Stimulated activated naive CD4-positive, alpha-beta T cell (primary cell): ENCODE measurements at regions not wholly inside any gene's neighbourhood (a gene's known extent, or its start where the extent isn't known, plus 50 kb on each side); places are given as distances from the start of the nearest gene placed in this dataset.
"Not testable (repeated sequence)": the region's sequence is repeated elsewhere in the genome, so short reads cannot be mapped to it uniquely, and the experiment has no call there.

Experiments used
- DNase-seq, 6 experiments: peaks; one replicate each; lab custom pipeline; 2025; lab: John Stamatoyannopoulos, UW

DNA sequence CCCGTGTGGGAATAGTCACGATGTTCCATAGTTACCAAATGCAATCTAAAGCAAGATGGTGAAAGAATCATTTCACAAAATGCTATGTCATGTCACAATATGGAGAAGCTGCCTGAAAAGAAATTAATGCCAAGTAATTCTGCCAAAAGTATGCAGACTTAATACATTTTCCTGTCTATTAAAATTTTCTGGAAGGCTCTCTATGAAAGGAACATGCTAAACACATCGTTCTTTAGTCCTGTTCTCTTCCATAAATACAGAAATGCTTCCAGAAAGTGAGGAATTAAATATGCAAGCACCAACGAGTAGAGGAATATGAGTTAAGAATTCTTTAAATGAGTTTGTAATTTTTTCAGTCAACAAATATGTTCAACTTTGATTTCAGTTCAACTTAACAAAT is 266.8 kb upstream of the CRBN start:
- DNase-seq = no peak

DNA sequence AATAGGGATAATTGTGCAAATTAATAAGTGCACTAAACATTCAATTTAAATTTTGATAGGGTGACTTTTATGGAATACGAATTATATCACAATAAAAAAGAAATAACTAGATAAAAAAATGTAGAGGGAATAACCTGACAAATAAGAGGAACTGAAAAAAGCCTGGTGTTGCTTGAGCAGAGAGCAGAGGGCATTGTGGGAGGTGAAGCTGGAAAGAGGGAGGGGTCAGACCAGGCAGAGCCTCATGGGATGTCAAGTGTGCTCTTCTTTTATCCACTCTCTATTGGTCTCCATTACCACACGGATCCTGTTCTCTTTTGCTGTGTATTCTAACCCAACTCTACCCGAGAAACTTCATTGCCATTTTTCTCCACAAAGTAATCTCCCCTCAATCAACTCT is 264.0 kb upstream of the CRBN start:
- no peak for DNase-seq

DNA sequence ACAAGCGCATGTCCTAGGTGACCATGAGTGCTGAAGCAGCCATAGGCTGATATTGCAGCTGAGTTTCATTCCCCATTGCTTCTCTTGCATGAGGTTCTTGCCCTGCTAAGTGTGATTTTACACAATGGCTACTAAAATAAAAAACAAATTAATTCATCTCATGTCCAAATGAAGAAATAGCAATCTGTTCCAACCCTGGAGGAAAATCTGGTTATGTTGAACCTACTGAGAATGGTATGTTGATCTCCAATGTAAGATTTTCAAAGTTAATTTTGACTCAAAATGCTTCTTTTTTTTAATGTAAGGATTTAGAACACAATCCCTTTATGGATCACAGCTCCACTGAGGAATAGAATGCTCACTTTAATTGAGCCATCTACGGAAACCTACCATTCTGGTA is 254.2 kb upstream of the CRBN start:
- DNase-seq = no peak

DNA sequence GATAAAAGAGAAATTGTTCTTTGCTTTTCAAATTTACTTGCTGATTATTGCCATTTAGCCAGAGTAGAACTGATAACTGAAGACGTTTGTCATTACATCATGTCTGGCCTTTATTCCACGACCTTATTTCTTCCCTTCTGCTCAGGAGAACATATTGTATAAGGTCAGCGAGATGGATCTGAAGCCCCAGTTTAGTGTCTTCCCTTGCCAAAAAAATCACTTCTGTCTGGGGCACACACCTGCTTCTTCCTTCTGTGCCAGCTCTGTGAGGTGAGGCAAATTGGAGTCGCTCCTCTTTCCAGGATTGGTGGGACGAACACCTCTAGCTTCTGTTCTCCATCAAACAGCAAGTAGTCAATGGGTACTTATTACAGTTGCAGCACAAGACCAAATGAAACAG is 250.3 kb upstream of the CRBN start:
- no peak for DNase-seq

DNA sequence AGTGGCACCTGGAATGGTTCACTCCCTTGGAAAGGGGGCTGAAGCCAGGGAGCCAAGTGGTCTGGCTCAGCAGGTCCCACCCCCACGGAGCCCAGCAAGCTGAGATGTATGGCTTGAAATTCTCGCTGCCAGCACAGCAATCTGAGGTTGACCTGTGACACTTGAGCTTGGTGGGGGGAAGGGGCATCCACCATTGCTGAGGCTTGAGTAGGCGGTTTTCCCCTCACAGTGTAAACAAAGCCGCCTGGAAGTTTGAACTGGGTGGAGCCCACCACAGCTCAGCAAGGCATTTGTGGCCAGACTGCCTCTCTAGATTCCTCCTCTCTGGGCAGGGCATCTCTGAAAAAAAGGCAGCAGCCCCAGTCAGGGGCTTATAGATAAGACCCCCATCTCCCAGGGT is 228.2 kb upstream of the CRBN start:
- not testable (repeated sequence) for DNase-seq

DNA sequence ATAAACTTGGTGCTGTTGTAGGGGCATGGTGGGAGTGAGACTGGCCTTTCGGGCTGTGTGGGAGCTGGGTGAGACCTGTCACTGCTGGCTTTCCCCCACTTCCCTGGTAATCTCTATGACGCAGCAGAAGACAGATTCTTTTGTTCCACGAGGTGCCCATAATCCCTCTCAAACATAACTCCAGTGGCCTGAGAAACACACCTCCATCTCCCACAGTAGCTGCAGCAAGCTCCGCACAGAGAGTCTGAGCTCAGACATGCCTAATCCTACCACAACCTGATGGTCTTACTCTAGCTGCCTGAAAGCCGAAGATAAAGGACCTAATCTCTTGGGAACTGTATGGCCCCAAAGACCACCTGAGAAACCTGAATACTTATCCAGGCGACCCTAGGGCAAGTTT is 225.6 kb upstream of the CRBN start:
- no peak for DNase-seq

DNA sequence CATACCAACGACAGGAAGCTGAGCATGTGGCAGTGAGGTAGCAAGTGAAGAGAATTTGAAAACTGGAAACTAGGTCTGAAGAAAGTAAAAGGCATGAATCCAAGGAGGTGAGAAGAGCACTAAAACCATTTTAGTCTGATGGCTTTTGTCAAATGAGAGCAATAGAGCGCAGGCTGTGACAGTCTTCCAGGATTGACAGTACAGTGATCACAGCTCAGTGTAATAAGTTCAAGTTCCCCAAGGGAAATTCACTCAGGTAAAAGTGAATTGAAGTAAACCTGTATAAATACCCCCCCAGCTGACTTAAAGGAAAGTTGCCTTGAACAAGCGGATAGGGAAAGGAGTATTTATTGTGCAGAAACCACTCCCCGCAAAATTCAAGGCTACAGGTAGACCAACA is 224.2 kb upstream of the CRBN start:
- DNase-seq = no peak

DNA sequence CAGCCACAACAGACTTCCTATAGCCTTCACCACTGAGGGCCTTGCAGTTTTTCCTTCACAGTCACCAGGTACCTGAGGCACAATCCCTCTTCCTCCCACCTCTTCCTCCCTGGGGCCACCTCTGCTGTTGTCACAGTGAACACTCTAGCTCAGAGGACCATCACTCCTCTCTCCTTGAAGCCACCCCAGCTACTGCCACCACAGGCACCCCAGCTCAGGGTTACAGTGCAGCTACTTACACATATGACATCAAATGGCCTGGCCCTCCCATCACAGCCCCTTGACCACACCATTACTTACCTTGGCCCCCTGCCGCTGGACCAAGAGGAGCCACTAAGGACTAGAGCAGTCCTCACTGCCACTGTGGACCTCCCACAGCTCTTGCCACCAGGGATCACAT is 213.5 kb upstream of the CRBN start:
- no peak for DNase-seq

DNA sequence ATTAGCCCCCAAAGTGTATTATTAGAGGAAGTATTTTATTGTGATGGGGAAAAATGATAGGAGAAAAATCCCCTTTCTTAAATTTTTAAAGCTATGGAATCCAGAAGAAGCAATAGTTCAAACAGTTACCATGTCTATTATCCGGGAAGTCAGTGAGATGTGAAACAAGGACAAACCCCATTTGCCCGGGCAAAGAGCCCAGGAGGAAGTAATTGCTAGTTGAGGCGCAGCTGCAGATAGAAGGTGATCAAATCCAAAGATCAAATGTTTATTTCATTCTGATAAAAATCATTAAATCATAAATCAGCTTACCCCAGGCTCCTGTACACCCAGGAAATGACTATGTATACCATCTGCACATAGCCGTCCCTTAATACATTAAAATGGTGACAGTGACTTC is 204.0 kb upstream of the CRBN start:
- no peak for DNase-seq

DNA sequence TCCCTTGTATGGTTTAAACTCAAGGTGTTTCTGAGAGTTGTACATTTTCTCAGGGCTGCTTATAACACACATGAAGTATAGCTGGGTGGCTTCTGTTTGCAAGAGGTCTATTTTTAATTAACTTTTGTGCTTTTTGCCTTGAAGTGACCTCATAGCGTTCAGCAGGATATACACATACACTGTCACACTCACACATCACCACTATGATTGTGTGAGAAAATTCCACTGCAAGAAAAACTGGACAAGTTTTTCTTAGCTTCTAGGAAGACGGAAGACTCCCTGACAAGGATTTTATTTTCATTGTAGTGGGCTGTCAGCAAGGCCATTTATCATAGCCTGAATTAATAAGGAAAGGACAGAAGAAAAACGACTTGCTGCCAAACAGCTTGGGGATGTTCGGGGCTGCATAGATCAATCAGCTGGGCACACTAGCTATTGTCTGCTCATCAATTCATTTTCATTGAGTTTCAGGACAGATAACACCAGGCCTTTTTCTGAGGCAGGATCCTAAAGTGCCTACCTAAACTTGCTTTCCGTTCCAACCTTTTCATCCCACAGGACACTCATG is 192.8 kb upstream of the CRBN start:
- DNase-seq = no peak

DNA sequence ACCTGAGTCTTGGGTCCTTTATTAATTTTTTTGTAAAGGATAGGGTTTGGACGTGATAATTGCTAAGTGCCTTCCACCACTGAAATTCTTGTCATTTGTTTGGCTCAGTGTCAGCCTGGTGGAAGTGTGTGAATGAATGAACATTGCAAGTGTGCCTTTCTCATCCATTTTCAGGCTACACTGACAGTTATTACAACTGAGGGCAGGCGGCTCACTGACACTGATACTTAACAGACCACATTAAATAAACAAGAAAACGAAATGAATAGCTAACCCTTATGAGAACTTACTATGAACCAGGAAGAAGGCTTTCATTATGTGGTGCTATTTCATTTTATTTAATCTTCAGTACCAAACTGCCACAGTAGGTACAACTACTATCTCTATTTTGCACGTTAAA is 188.8 kb upstream of the CRBN start:
- no peak for DNase-seq

DNA sequence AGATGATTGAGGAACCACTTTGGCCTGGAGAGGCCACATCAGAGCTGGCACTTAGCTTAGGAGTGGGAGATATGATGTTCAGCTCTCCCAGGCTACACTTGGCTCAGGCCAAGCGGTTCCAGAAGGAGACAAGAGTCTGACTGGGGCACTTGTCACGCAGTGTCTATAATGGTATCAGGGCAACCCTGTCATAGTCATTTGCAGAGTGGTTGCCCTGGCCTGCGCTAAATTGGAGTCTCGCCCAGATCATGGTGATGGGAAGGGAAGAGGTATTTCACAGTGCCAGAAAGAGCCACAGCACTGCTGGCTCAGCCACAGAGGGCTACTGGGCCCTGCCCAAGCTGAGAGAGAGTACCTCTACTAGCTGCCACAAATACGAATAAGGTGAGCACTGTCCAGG is 186.9 kb upstream of the CRBN start:
- no peak for DNase-seq

DNA sequence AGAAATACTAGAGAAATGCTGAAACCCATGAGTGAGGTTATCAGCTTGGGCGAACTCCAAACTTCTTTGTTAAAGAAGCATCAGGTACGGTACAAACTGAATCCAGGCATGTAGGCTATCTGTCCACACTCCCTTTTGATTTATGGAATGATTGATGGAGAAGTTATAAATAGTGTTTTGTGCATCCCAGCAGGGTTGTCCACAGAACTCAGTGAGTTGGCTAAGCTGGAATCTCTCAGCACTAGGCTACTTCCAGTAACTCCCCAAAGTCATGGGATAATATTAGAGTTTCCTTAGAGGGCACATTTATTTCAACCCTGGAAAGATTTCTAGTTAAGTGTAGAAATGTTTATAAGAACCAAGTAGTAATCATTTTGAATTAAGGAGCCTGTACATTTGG is 186.2 kb upstream of the CRBN start:
- no peak for DNase-seq

DNA sequence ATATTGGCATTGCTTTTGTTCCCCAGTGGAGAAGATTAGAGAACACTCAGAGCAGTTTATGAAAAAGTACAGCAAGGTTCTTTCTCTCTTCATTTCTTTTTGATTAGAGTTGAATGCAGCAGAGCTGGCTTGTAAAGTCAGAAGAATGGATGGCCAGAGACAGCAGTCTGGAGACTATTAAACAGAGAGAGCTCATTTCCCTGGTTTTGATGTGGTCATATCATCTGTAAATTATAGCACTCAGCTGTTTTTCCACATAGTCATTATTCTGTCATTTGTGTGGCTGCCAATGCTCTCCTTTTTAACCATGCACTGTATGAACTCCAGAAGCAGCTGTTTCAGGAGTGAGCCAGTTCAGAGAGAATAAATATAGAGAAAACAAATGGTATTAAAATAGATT is 177.4 kb upstream of the CRBN start:
- no peak for DNase-seq

DNA sequence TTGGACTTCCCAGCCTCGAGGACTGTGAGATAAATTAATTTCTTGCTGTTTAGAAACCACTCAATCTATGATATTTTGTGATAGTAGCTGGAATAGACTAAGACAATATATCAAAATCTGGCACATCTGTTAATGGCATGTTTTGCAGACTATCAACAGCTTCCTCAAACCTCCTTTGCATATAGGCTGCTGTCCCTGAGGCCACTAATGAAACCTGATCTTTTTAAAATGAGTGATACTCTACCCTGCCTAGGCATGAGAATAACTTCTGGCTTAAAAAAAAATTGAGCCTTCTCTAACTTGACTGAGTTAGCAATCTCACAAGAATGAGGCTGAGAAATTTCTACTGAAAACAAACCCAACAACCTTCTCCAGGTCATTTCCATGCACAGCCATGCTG is 176.0 kb upstream of the CRBN start:
- DNase-seq = no peak

DNA sequence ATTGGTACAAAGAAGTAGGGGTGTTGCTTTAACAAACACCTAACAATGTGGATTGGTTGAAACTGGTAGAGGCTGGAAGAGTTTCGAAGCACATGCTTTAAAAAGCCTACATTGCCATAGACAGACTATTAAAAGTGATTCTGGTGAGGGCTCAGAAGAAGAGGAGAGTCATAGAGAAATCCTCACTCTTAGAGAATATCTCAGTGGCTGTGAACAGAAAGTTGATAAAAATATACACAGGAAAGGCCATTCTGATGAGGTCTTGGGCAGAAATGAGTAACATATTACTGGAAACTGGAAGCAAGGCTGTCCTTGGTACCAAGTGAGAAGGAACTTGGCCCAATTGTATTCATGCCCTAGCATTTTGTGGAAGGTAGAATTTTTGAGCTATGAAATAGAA is 173.7 kb upstream of the CRBN start:
- DNase-seq = no peak

DNA sequence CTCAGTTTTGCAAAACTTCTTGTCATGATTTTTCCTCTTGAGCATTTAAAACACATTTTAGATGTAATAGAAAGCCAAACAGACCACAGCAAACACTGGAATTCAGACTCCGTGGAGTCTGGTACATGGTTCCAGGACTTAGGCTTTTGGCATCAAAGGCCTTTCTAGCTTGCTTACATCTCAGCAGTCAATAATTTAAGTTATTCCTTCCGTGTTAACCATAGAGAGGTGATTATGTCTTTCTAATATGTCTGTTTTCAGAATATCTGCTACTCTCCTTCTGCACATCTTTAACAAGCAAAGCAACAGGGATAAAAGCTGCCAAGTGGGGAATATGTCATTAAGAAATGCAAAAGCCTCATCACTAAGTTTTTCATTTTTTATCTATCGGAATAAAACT is 171.7 kb upstream of the CRBN start:
- no peak for DNase-seq

DNA sequence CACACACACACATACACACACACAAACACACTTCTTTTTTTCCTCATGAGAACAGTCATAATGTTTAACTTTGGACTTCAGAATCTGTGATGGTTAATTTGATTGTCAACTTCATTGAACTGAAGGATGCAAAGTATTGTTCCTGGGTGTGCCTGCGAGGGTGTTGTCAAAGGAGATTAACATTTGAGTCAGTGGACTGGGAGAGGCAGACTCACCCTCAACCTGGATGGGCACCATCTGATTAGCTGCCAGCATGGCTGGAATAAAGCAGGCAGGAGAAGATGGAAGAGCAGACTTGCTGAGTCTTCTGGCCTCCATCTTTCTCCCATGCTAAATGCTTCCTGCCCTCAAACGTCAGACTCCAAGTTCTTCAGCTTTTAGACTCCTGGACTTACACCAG is 167.6 kb upstream of the CRBN start:
- not testable (repeated sequence) for DNase-seq

DNA sequence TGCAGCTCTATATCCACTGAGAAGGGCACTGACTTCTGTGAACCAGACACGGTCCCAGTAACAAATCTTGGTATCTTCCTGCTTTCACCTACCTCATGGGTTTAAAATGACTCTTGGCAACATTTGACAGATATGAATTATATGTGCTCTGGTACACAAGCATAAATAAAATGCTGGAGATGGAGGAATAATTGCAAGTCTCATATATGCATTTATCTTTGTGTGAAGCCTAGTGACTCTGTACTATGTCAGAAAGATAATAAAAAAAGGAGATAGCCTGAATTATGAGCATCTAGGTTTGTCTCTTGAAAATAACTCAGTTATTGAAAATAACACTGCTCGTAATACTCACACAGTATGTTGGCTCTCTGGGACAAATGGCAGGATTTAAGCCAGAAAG is 167.1 kb upstream of the CRBN start:
- no peak for DNase-seq

DNA sequence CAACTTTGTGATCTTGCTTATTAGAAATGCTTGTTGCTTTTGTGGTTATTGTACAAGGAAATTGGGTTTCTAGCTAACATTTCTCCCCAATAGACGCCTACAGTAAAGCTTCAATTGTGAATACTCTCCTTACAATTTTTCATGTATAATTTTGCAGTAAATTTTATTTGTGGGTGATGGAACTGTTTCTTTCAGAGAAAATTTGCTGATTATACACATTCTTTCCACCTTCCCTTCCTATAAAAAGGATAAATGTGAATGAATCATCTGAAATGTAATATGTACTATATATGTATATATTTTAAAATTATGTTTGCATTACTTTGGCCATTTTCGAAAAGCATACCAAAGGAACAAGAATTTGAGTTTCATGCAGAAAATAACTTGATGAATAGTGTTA is 162.7 kb upstream of the CRBN start:
- DNase-seq = no peak

DNA sequence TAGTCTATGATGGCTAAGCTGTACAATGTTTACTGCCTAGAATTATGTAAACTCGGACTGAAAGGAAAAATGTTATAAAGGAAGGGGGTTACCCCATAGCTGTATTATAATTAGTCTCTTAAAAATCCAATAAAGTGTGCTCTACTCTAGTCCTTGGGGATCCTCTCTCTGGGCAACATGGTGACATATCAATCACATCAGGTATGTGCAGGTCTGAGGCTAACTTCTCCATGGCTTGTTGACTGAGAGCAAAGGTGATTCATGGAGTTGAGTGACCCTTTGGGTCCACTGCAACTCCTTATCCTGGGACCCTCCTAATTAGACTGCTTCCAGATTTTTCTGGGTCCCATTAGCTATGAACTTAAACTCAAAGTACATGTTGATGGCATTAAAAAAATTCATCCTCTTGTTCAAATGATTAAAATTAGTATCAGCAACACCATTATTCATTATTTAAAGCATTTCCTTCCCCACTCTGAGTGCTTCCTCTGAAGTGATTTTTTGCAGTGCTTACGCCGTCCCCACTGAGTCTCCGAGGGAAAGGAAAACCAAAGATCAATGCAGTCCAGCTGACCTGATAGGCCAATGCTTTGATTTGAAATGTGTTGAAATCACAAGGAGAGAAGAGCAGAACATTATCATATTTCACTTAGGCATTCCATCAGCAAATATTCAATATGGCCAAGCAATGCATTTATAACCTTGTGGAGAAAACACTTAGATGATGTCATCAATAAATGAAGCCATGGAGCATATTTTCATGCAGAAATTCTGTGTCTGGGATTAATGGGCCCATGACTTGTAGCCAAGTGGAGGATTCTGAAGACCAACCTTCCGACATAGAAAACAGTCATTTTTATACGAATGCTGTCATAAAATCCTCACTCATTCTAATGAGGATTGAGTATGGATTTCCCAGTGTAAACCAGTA is 161.7 kb upstream of the CRBN start:
- DNase-seq = no peak

DNA sequence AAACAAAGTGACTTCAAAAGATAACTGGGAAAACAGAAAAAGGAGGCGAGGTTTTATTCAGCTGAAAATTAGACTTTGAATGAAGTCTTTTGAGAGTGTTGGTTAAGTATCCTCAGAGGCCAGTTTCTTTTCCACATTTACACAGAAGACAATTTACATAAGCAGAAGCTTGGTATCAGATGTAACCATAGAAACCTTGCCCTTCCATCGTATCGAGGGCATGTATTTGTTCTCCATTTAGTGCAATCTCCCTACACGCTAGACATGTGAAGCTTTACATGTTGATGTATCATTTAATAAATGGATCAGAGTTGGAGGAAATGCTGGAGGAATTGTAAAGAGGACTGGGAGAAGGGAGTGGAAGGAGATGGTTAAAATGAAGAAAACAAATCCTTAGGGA is 161.0 kb upstream of the CRBN start:
- DNase-seq = no peak

DNA sequence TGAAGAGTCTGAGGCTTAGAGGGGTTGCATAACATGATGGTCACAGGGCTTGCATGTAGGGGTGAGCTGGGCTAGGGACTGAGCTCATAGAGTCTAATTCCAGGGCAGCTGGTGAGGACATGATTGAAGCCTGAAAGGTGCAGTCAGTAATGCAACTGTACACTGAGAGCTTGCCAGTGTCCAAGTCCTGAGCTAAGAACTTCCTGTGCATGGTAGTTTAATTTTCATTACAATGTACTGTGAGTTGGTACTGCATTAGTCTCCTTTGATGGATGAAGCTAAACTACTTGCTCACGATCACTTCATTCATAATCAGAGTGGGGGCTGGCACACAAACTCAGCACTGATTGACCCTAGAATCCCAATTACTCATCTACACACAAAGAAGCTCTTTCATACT is 156.4 kb upstream of the CRBN start:
- no peak for DNase-seq

DNA sequence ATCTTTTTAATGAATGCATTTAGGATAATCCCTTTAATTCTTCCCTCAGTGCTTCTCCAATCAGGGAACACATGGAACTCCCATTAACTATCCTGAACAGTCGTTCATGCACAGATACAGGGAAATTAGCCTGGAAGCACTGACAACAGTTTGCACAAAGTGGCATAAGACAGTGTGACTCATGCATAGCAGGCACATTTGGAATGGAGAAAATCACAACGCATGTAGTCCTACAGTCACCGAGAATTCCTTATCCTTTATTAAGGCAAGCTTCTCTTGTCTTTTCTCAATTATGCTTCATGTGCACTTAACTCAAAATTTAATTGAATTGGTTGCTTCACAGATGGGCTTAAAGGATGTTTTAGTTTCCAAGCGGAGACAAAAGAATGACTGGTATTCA is 155.0 kb upstream of the CRBN start:
- no peak for DNase-seq
